G401 (cell line): ENCODE measurements at regions not wholly inside any gene's neighbourhood (a gene's known extent, or its start where the extent isn't known, plus 50 kb on each side); places are given as distances from the start of the nearest gene placed in this dataset.
"Not testable (repeated sequence)": the region's sequence is repeated elsewhere in the genome, so short reads cannot be mapped to it uniquely, and the experiment has no call there.

ENCODE experiments used
- DNase-seq: peaks from one replicate; pipeline ENCODE4 v3.0.0-alpha.2; 2015; ENCODE audit warnings: low spot score
- in situ Hi-C: cut with HindIII; loops from 2 replicates; pipeline ENCODE4 v1.10.0; 2016; ENCODE audit warnings: low sequenced_read_pairs, mixed read lengths

- no peak for DNase-seq
- in situ Hi-C loops = no loop called here
These were observed 135.5 kb downstream of the LY86 start for GRCh38 chr6:6723921-6724538.

DNA sequence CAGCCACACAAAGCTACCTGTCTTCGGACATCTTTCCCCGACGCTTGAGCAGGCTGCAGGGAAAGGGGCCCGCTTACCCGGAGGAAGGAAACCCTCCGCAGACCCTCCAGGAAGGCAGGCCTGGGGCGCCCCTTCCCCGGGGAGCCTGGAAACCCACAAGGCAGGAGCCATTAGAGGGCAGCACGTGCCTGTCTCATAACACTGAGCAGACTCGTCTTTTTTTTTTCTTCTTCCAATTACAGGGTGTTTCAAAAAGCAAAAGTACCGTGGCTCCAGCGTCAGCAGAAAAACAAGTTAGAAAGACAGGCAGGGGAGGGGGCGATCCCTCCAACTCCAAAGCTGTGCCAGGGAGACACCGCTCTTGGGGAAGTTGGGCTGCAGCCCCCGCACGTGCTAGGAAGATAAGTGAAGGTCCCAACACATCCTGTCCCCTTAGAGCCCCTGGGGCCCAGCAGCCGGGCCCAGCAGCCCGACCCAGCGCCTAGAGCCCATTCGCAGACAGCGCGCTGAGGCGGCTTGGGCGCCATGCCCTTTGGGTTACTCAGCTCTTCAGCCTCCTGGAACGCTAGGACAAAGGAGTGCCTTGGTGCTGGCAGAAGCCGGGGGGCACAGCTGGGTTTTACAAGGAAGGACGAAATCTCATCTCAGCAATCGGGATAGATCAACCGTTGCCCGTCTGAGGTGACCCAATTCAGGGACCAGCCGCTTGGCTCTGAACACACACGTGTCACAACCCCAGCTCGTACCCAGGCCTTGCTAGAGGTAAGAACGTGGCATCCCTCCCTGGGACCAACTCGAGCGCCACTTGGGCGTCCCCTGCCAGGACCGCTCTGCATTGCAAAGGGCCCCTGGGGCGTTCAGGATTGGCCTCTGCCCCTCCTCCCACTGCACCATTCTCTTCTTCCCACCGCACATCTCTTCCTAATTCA, 136.3 kb downstream of the LY86 start:
- in situ Hi-C loops = no loop called here
- DNase-seq = peak; percentile 45

- in situ Hi-C loops = no loop called here
- no peak for DNase-seq
These were observed 137.1 kb downstream of the LY86 start for GRCh38 chr6:6725468-6726209.

DNA sequence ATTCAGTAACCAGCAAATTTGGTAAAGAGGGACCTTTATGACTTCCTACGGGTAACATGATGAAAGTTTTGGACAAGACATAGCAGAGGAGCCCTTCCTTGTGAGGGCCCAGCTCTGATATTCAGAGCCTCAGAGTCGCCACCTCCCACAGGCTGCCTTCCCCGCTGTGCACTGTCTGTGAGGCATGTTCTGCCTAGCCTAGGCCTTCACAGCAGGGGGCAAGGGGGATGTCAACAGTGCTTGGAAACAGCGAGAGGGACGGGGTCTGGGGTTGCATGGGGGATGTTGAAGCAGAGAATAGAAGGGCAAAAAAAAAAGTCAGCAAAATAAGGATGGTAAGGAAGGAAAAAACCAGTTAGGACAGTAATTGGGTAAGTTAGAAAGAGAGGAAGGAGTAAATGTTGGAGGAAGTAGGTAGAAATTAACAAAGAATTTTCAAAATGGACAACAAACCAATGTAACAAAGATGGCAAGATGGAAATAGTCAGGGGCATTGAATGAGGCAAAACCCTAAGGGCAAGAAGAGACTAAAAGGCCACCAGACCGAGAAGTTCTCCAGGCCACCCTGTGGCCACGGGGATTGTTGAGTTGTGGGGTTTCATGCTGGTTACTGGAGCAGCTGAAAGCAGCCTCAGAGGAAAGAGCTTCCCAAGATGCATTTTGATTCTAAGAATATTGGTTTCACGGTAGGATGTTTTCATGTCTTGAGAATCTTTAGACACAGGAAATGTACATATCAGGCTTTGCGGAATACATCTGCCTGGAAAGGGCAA, 139.8 kb downstream of the LY86 start:
- in situ Hi-C loops = no loop called here
- no peak for DNase-seq

DNA sequence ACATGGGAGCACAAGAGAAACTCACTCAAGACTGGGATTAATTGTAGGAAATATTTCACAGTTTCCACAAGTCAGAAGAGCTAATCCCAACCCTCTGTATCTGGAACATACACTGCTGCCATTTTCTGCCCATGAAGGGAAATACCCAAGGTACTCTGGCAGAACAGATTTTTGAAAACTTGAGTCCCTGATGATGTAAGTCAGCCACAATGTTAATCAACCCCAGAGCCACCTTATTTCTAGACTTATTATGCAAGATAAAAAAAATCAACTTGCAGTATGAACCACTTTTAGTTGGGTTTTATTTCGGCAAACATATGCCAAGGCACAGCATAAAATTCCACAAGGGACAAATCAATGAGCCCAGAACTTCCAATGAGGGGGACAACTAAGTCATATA, 141.5 kb downstream of the LY86 start:
- in situ Hi-C loops = no loop called here
- DNase-seq = no peak

DNA sequence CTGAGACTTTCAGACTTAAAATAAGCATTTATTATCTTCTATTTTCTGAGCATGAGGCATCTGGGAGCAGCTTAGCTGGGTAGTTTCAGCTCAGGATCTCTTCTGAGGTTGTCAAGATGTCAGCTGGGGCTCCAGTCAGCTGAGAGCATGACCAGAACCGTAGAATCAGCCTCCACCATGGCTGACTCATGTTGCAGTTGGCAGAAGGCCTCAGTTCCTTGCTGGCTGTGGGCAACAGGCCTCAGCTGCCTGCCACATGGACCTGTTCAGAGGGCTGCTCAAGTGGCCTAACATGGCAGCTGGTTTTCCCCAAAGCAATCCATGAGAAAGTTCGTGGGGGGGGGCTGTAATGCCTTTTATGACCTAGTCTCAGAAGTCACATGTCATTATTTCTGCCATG, 142.3 kb downstream of the LY86 start:
- in situ Hi-C loops = no loop called here

DNA sequence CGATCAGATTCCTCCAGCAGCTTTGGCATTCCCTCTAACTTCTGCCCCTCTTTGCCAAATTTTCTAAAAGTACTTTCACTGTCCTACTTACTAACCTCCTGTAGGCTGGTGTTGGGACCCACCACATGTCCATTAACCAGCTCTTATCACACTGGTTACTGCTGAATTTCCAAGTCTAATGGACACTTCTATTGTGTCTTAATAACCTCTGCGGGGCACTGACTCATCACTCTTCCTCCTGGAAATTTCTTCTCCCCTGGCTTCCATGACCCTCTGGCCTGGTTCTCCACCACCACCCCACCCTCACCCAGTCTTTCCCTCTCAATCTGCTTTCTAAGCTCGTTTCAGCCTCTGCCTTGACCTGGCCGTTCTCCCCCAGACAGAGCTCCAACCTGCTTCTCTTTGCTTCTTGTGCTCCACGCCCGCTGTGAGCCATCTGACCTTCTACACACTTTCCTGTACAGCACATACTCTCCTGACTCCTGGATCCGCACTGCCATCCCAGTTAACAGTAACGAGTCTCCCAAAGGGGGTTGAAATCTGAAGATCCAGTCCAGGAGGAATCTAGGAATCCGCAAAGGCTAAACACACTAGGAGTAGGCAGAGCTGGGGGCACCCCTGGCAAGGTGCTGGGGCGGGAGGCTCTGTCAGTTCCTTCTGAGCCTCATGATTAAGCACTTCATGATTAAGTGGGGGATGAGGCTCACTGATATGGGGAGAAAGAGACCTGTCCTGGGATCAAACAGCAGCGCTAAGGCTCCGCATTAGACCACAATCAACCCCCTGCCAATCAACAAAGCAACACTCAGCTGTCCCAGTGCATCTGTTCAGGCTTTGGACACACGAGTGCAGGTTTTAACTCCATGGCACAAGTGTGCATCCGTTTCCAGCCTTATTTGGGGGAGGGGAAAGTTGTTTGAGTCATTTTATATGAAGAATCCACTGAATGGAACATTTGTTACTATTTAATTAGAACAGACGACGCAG, 146.3 kb downstream of the LY86 start:
- DNase-seq = no peak
- in situ Hi-C loops = no loop called here

More for the DNA sequence above, 142.3 kb downstream of the LY86 start:
- no peak for DNase-seq

DNA sequence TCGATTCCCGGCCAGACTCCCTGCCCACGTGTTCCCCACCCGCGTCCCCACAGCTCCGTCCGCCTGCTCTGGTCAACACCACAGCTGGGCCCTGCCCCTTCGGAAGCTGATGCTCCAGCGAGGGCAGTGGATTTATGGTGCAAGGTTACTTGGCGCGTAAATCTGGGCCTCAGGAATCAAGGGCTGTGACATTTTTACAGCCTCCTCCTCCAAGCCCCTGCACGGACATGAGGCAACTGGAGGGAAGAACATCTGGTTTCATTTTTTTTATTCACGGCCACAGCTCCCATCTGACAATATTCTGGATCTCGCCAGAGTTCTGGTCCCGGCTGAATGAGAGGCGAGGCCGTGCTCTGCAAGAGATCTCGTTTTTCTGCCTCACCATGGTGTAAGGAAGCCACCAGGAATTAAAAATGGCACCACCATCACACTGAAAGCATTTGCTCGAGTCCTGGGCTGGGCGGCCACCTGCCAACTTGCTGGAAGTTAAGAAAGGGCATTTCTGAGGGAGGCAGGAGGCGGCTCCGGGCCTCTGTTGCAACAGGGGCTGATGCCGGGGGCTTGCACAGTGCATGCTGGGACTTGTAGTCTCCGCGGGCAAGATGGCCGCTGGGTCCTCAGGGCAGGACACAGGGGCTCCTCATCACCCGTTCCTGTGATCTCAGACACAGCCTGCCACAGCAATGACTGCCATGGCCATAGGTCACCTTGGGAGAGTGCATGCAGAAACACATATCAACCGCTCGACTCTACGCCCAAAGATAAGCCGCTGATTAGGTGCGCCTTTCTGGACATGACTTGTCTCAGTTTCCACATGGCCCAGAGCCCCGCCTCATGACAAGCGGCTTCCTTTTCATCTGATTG, 148.5 kb downstream of the LY86 start:
- no peak for DNase-seq
- in situ Hi-C loops = no loop called here

DNA sequence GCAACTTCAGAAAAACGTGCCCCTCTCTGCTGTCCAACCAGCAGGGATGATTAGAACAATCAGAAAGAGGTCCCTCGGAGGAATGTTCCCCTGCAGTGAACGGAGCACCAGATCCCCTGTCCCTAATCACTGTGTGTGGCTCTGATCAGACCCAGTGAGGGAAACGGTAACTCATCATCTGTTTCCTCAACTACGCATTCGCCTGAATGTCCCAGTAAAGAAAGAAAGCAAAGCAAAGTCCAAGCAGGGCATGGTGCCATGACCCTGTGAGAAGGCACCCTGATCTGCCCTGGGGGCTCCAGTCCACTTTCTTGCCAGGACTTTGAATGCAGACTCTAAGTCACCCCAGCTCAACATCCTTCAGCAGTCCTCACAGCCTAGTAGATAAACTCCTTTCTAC, 149.2 kb downstream of the LY86 start:
- no peak for DNase-seq
- in situ Hi-C loops = no loop called here

- no peak for DNase-seq
- in situ Hi-C loops = no loop called here
These were observed 149.6 kb downstream of the LY86 start for GRCh38 chr6:6738108-6738507.

- DNase-seq = no peak
- in situ Hi-C loops = no loop called here
These were observed 150.6 kb downstream of the LY86 start for GRCh38 chr6:6738922-6739716.

DNA sequence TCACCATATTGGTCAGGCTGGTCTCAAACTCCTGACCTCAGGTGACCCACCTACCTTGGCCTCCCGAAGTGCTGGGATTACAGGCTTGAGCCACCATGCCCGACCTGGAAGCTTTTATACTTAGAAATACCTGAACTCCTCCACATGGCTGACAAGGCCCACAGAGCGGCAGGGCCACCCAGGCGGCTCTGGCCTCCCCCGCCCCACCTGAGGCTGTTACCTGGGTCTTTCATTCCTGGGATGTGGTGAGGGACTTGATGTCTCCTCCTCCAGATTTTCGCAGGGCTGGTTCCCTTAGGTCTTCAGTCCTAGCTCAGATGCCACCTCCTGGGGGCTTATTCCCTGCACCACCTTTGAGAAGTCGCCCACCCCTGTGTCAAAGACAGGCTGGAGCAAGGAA, 152.1 kb downstream of the LY86 start:
- no peak for DNase-seq
- in situ Hi-C loops = no loop called here

DNA sequence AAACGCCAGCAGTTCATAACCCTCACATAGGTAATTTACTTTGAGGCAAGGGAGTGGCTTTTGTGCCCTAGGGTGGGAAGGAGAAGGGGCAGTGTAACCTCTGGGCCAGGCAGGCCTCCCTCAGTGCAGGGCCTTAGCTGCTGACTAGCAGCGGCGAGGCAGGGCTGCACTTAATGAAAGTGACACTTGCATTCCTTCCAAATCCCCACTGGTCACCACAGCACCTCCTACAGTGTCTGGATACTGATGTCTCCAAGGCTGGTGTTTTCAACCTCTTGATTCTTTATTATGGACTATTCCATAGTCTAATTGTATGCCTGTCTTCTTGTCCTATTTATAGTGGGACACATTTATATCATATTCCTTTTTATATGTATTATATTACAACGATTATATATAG, 152.7 kb downstream of the LY86 start:
- no peak for DNase-seq
- in situ Hi-C loops = no loop called here

- in situ Hi-C loops = no loop called here
- DNase-seq = no peak
These were observed 154.0 kb downstream of the LY86 start for GRCh38 chr6:6742535-6742934.

DNA sequence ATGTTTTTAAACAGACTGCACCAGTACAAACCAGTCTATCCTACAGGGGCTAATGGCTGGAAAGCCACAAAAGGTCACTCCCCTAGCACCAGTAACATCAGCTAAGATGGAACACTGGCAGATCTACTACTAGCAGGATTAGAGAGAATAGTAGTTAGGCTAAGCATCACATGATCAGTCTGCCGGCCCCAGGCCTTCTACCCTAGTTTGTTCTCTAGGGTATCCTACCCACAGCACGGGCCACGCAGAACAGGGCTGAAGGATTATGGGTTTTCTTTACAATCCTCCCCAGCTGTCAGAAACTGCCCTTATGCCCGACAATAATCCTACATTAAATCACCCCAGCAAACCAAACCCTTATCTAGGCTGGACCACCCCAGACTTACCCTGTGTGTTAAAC, 156.0 kb downstream of the LY86 start:
- no peak for DNase-seq
- in situ Hi-C loops = no loop called here

DNA sequence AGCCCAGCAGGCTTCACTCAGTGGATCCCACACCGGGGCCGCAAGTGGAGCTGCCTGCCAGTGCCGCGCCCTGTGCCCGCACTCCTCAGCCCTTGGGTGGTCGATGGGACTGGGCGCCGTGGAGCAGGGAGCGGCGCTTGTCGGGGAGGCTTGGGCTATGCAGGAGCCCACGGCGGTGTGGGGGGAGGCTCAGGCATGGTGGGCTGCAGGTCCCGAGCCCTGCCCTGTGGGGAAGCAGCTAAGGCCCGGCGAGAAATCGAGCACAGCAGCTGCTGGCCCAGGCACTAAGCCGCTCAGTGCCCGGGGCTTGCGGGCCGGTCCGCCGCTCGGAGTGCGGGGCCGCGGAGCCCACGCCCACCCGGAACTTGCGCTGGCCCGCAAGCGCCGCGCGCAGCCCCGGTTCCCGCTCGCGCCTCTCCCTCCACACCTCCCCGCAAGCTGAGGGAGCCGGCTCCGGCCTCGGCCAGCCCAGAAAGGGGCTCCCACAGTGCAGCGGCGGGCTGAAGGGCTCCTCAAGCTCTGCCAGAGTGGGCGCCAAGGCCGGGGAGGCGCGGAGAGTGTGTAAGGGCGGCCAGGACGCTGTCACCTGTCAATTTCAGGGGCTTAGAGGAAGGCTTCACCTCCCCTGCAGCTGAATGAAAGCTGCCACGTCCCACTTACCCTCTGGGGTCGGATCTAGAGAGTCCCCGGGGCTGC, 157.3 kb downstream of the LY86 start:
- in situ Hi-C loops = not testable (repeated sequence)

More for the DNA sequence above, 157.3 kb downstream of the LY86 start:
- DNase-seq = not testable (repeated sequence)
